ENCODE measurements at regions not wholly inside any gene's neighbourhood (a gene's known extent, or its start where the extent isn't known, plus 50 kb on each side); places are given as distances from the start of the nearest gene placed in this dataset.

- TF ChIP-seq CTCF (IDR thresholded peaks at IDR 0.05) (no peak), POLR2A (IDR thresholded peaks at IDR 0.05) (no peak)
Measured at GRCh38 chrX:38898261-38898660, 97.0 kb downstream of the MID1IP1 start.

All from body of pancreas (tissue), 4 donors.